A549 (cell line): ENCODE measurements at regions not wholly inside any gene's neighbourhood (a gene's known extent, or its start where the extent isn't known, plus 50 kb on each side); places are given as distances from the start of the nearest gene placed in this dataset.

Source experiments
- BCL3 ChIP-seq: fragments of >200 bp; sonication (Bioruptor Twin); formaldehyde crosslinking; IDR thresholded peaks from 3 replicates; pipeline ENCODE4 v1.6.1; 2016
- CHD2 ChIP-seq: fragments of 150-350 bp; IDR thresholded peaks from 2 replicates; pipeline ENCODE4 v1.6.1; 2014; ENCODE audit warnings: low read length; ENCODE audit not compliant: partially characterized antibody
- CTCF ChIP-seq: fragments of >200 bp; sonication (Bioruptor Twin); formaldehyde crosslinking; IDR thresholded peaks from 3 replicates; pipeline ENCODE4 v1.5.1; 2016
- EHF ChIP-seq: fragments of 250-450 bp; sonication (Bioruptor Pico); IDR thresholded peaks from 2 replicates; pipeline ENCODE4 v1.5.0; 2020; ENCODE audit warnings: mild to moderate bottlenecking
- EP300 ChIP-seq, 2 experiments: fragments of >200 bp; sonication (Bioruptor Twin); formaldehyde crosslinking; IDR thresholded peaks; 2 replicates in 1 of 2; 3 replicates in 1 of 2; pipeline ENCODE4 v1.6.1; 2016 to 2017
- KDM1A ChIP-seq: fragments of 200-600 bp; sonication (generic); IDR thresholded peaks from 2 replicates; pipeline ENCODE4 v1.6.1; 2016; ENCODE audit warnings: low read depth, mild to moderate bottlenecking
- MAFK ChIP-seq: fragments of 450-650 bp; IDR thresholded peaks from 2 replicates; pipeline ENCODE4 v1.6.1; 2014; ENCODE audit not compliant: partially characterized antibody
- MAX ChIP-seq: IDR thresholded peaks from 2 replicates; pipeline ENCODE4 v1.6.1; 2012
- PBX3 ChIP-seq: IDR thresholded peaks from 2 replicates; pipeline ENCODE4 v1.6.1; 2012
- POLR2A ChIP-seq: IDR thresholded peaks from 2 replicates; pipeline ENCODE4 v1.6.1; 2012; ENCODE audit warnings: mild to moderate bottlenecking, low read length
- REST ChIP-seq: fragments of 200-600 bp; sonication (generic); IDR thresholded peaks from 2 replicates; pipeline ENCODE4 v1.6.1; 2016; ENCODE audit warnings: antibody characterized with exemption, mild to moderate bottlenecking, moderate library complexity
- SMC3 ChIP-seq: fragments of >200 bp; sonication (Bioruptor Twin); formaldehyde crosslinking; IDR thresholded peaks from 3 replicates; pipeline ENCODE4 v1.6.1; 2018; ENCODE audit warnings: inconsistent platforms
- TP53 ChIP-seq: fragments of 250-450 bp; sonication (Bioruptor Pico); IDR thresholded peaks from 2 replicates; pipeline ENCODE4 v1.5.0; 2021; ENCODE audit warnings: mild to moderate bottlenecking, moderate library complexity

- TF ChIP-seq MAX: no peak
- no peak for TF ChIP-seq CTCF
- no peak for TF ChIP-seq MAFK
- TF ChIP-seq CHD2: no peak
- no peak for TF ChIP-seq PBX3
- no peak for TF ChIP-seq BCL3
- TF ChIP-seq SMC3: no peak
- TF ChIP-seq EP300 (IDR thresholded peaks at IDR 0.05): no peak
- no peak for TF ChIP-seq EHF
- no peak for TF ChIP-seq POLR2A
- no peak for TF ChIP-seq TP53 (CRISPR knock-in tag)
- TF ChIP-seq REST: no peak
- no peak for TF ChIP-seq KDM1A
These were observed 179.7 kb upstream of the SETBP1 start for GRCh38 chr18:44500808-44501610.
